ENCODE measurements at regions not wholly inside any gene's neighbourhood (a gene's known extent, or its start where the extent isn't known, plus 50 kb on each side); places are given as distances from the start of the nearest gene placed in this dataset.

GRCh38 chr3:187945374-187945773 is 200.1 kb upstream of the BCL6 start:
- Histone ChIP-seq H3K9me3 (no peaks in the 10 kb centered on the region), H3K36me3 (no peaks in the 10 kb centered on the region), H3K4me1 (no peaks in the 10 kb centered on the region), H3K4me3 (no peak overlapping the region), H3K27me3 (no peaks in the 10 kb centered on the region), H3K27ac (no peak overlapping the region)
- TF ChIP-seq, protein P1, sequence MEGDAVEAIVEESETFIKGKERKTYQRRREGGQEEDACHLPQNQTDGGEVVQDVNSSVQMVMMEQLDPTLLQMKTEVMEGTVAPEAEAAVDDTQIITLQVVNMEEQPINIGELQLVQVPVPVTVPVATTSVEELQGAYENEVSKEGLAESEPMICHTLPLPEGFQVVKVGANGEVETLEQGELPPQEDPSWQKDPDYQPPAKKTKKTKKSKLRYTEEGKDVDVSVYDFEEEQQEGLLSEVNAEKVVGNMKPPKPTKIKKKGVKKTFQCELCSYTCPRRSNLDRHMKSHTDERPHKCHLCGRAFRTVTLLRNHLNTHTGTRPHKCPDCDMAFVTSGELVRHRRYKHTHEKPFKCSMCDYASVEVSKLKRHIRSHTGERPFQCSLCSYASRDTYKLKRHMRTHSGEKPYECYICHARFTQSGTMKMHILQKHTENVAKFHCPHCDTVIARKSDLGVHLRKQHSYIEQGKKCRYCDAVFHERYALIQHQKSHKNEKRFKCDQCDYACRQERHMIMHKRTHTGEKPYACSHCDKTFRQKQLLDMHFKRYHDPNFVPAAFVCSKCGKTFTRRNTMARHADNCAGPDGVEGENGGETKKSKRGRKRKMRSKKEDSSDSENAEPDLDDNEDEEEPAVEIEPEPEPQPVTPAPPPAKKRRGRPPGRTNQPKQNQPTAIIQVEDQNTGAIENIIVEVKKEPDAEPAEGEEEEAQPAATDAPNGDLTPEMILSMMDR (IDR thresholded peaks at IDR 0.05) = no peak
- DNase-seq (no peak), ATAC-seq (no peak)
- intact Hi-C loops (cut with DNase I) = no loop called here

- Histone ChIP-seq H3K9me3 (no peaks in the 10 kb centered on the region), H3K4me3 (no peak overlapping the region), H3K27ac (no peak overlapping the region), H3K27me3 (no peaks in the 10 kb centered on the region), H3K36me3 (no peaks in the 10 kb centered on the region), H3K4me1 (no peaks in the 10 kb centered on the region)
- ATAC-seq (no peak), DNase-seq (no peak)
- intact Hi-C loops (cut with DNase I) = no loop called here
- TF ChIP-seq, protein P1 (IDR thresholded peaks at IDR 0.05) = no peak
Measured at GRCh38 chr3:187946163-187946691, 201.0 kb upstream of the BCL6 start.

GRCh38 chr3:187946981-187947380 is 201.7 kb upstream of the BCL6 start:
- intact Hi-C loops (cut with DNase I) = no loop called here
- TF ChIP-seq, protein P1 (IDR thresholded peaks at IDR 0.05) = no peak
- no peak overlapping the region for H3K27ac ChIP-seq
- no peak overlapping the region for H3K4me3 ChIP-seq
- DNase-seq = no peak
- H3K36me3 ChIP-seq = no peaks in the 10 kb centered on the region
- ATAC-seq = no peak
- no peaks in the 10 kb centered on the region for H3K27me3 ChIP-seq
- no peaks in the 10 kb centered on the region for H3K4me1 ChIP-seq
- H3K9me3 ChIP-seq = no peaks in the 10 kb centered on the region

DNA sequence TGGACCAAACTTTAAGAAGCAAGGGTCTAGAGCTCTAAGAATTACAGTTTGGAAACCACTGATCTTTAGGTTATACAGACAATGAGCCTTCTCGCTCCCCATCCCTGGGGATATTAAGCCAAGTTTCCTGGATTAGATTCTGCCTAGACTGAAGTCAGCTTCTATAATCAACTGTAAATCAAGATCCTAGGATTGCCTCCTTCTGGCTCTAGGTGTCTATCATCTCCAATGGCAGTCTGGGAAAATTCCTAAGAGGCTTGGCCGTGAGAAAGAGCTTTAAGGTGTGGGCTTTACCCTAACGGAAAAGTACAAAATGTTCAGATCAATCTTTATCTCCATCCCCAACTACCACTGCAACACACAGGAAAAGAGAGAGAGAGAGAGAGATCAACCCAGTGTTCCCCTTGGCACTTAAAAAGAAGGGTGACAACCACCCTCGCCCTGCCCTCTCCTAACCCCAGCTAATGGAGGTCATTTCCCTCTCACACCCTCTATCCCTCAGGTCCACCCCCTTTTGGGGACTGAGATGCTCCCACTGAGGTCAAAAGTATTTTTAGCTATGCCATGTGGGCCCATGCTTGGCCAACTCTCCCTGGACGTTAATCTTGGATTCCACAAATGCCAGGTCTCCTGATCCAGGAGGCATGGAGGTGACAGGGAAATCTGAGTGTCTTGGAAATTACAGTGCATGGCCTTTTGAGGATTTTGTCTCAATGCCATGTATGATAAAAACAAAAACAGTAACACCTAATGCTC is 202.8 kb upstream of the BCL6 start:
- H3K27me3 ChIP-seq = no peaks in the 10 kb centered on the region
- no peak overlapping the region for H3K4me3 ChIP-seq
- no peaks in the 10 kb centered on the region for H3K9me3 ChIP-seq
- H3K4me1 ChIP-seq = no peaks in the 10 kb centered on the region
- intact Hi-C loops (cut with DNase I) = no loop called here
- ATAC-seq (no peak), DNase-seq (no peak)
- no peak overlapping the region for H3K27ac ChIP-seq
- TF ChIP-seq, protein P1 (IDR thresholded peaks at IDR 0.05) = no peak
- no peaks in the 10 kb centered on the region for H3K36me3 ChIP-seq

GRCh38 chr3:187949093-187949820 is 204.0 kb upstream of the BCL6 start:
- H3K27me3 ChIP-seq = no peaks in the 10 kb centered on the region
- intact Hi-C loops (cut with DNase I) = no loop called here
- DNase-seq (no peak), ATAC-seq (no peak)
- H3K4me3 ChIP-seq = no peak overlapping the region
- TF ChIP-seq, protein P1 (IDR thresholded peaks at IDR 0.05) = no peak
- H3K27ac ChIP-seq = no peak overlapping the region
- H3K36me3 ChIP-seq = no peaks in the 10 kb centered on the region
- H3K9me3 ChIP-seq = no peaks in the 10 kb centered on the region
- H3K4me1 ChIP-seq = peaks cover 3% of the 10 kb centered on the region

All from upper lobe of right lung (tissue), 1 donor.